ENCODE measurements at regions not wholly inside any gene's neighbourhood (a gene's known extent, or its start where the extent isn't known, plus 50 kb on each side); places are given as distances from the start of the nearest gene placed in this dataset.

- H2BK120ac ChIP-seq (ENCODE audit: low read depth, low read length, poor library complexity, severe bottlenecking) = no peak overlapping the region
- H3K79me1 ChIP-seq (ENCODE audit: insufficient read depth, low read depth, low read length, poor library complexity, severe bottlenecking) = no peaks in the 10 kb centered on the region
- Mint-ChIP-seq H3K4me1 (no peaks in the 10 kb centered on the region), H3K9me3 (no peaks in the 10 kb centered on the region), H3K36me3 (ENCODE audit: insufficient read depth in 1 of 3, low read depth in 3 of 3) (no peaks in the 10 kb centered on the region), H3K27me3 (ENCODE audit: low read depth) (no peaks in the 10 kb centered on the region), H3K4me3 (no peak overlapping the region), H3K27ac (no peak overlapping the region)
- no peaks in the 10 kb centered on the region for H3K79me2 ChIP-seq (ENCODE audit: insufficient read depth, low read length)
- no peaks in the 10 kb centered on the region for H3K9me3 ChIP-seq (ENCODE audit: control insufficient read depth, low read depth, low read length)
- H3K9ac ChIP-seq (ENCODE audit: extremely low read depth, insufficient read length, low read length) = no peak overlapping the region
- no peak overlapping the region for H3K4ac ChIP-seq (ENCODE audit: low read depth, low read length)
- no peak overlapping the region for H3K14ac ChIP-seq (ENCODE audit: insufficient read depth, low read length)
- H3K27ac ChIP-seq (ENCODE audit: insufficient read length, low read depth, low read length) = no peak overlapping the region
- H2AK5ac ChIP-seq (ENCODE audit: insufficient read length, low read length) = no peak overlapping the region
- H4K91ac ChIP-seq (ENCODE audit: insufficient read length, low read depth, low read length) = no peak overlapping the region
- H4K8ac ChIP-seq (replicated peaks; ENCODE audit: insufficient read length, low read depth, low read length) = no peak overlapping the region
- H3K23ac ChIP-seq (ENCODE audit: insufficient read length, low read depth, low read length) = no peak overlapping the region
- H2BK5ac ChIP-seq (ENCODE audit: insufficient read length, low read length) = no peak overlapping the region
- no peak overlapping the region for H2BK12ac ChIP-seq (ENCODE audit: insufficient read length, low read depth, low read length)
- DNase-seq = no peak
- no peaks in the 10 kb centered on the region for H3K27me3 ChIP-seq (ENCODE audit: insufficient read depth, low read length)
- H2AFZ ChIP-seq (ENCODE audit: low read length) = no peak overlapping the region
- H3K4me2 ChIP-seq (ENCODE audit: insufficient read depth, insufficient read length, low read length) = no peak overlapping the region
- no peaks in the 10 kb centered on the region for H4K20me1 ChIP-seq (ENCODE audit: control insufficient read depth, insufficient read depth, insufficient read length)
- H4K5ac ChIP-seq (ENCODE audit: insufficient read length, low read depth, low read length) = no peak overlapping the region
- no peak overlapping the region for H2BK20ac ChIP-seq (ENCODE audit: low read depth, low read length, poor library complexity, severe bottlenecking)
- H3T11ph ChIP-seq (ENCODE audit: low read length) = no peak overlapping the region
- no peak overlapping the region for H3K18ac ChIP-seq (ENCODE audit: insufficient read length, low read depth, low read length)
- no peaks in the 10 kb centered on the region for H3K4me1 ChIP-seq (ENCODE audit: insufficient read depth, low read length)
- H3K23me2 ChIP-seq (ENCODE audit: insufficient read length, low read depth, low read length, poor library complexity, severe bottlenecking) = no peaks in the 10 kb centered on the region
- WGBS (ENCODE audit: extremely low coverage, insufficient read length, low lambda C conversion rate) = no CpG with 5 or more reads among the region's 3 CpGs
- no peak overlapping the region for H2BK15ac ChIP-seq (ENCODE audit: low read depth, low read length)
- no peak overlapping the region for H3K56ac ChIP-seq (ENCODE audit: insufficient read length, low read depth, low read length)
- TF ChIP-seq CTCF (conservative IDR thresholded peaks at IDR 0.05) = no peak
Measured at GRCh38 chr12:59027199-59027598, 106.9 kb upstream of the LRIG3 start.
